HCT116 (cell line): ENCODE measurements at regions not wholly inside any gene's neighbourhood (a gene's known extent, or its start where the extent isn't known, plus 50 kb on each side); places are given as distances from the start of the nearest gene placed in this dataset.
A peak's percentile ranks its signal among the peaks of the same experiment; 100 is the strongest.

Source experiments
- ATAC-seq: fragments of 200-7000 bp; cut with Tn5 transposase; 2 replicates; pipeline ENCODE4 v1.9.1; 2020; ENCODE audit warnings: mild to moderate bottlenecking, moderate library complexity
- BruUV-seq: library from RNA; stranded (reverse); fragments of 400-500 nt; replicated peaks from 2 replicates; lab custom pipeline; 2021; lab: Mats Ljungman, UMichigan
- CTCF ChIA-PET: fragments of 300-600 bp; sonication (Branson Sonifier 250); formaldehyde crosslinking; loops from one replicate; lab custom pipeline; 2021; ENCODE audit warnings: antibody characterized with exemption; lab: Charles Lee
- POLR2A ChIA-PET: fragments of 300-600, 350-600 bp; sonication (Branson Sonifier 250); formaldehyde crosslinking; loops from one replicate; lab custom pipeline; 2021; ENCODE audit warnings: antibody characterized with exemption; lab: Charles Lee
- RAD21 ChIA-PET, 2 experiments: fragments of 300-600 bp; sonication (Branson Sonifier 250); formaldehyde crosslinking; loops; one replicate each; lab custom pipeline; 2023; ENCODE audit warnings: low total read pairs in 2 of 2; ENCODE audit not compliant: uncharacterized antibody in 2 of 2, unreplicated experiment in 2 of 2, low non-redundant PET in 1 of 2; lab: Charles Lee
- DNase-seq: peaks from one replicate; pipeline ENCODE4 v3.0.0-alpha.2; 2010; ENCODE audit warnings: low read depth, low spot score
- H2AFZ ChIP-seq: fragments of 200-600 bp; shearing (Covaris generic), sonication (generic); 2 replicates; pipeline ENCODE4 v1.6.1; 2017; ENCODE audit warnings: low read depth, mixed run types, mixed read lengths, antibody characterized with exemption, low read length; ENCODE audit not compliant: poor library complexity, severe bottlenecking
- H3K27ac ChIP-seq: 2 replicates; pipeline ENCODE4 v1.5.1; 2012; ENCODE audit warnings: low read depth, low read length
- H3K27me3 ChIP-seq: fragments of 200-600 bp; sonication (generic); 2 replicates; pipeline ENCODE4 v1.6.1; 2016; ENCODE audit warnings: mixed run types, low read length, mixed read lengths; ENCODE audit not compliant: insufficient read depth
- H3K36me3 ChIP-seq, 2 experiments: fragments of 200-500 bp in 1 of 2; fragments of 200-600 bp in 1 of 2; sonication (Bioruptor generic) in 1 of 2; sonication (generic) in 1 of 2; 2 replicates each; pipeline versions ENCODE4 v1.5.1 to v1.6.1; 2014 to 2016; ENCODE audit warnings: low read length in 2 of 2, inconsistent platforms in 1 of 2, mixed read lengths in 1 of 2, mixed run types in 1 of 2; ENCODE audit not compliant: insufficient read depth in 2 of 2, control insufficient read depth in 1 of 2
- H3K4me1 ChIP-seq, 2 experiments: fragments of 200-600 bp in 1 of 2; sonication (generic) in 1 of 2; 2 replicates each; pipeline versions ENCODE4 v1.5.1 to v1.6.1; 2012 to 2017; ENCODE audit warnings: low read length in 2 of 2, inconsistent platforms in 1 of 2, mild to moderate bottlenecking in 1 of 2, mixed read lengths in 1 of 2, mixed run types in 1 of 2, moderate library complexity in 1 of 2; ENCODE audit not compliant: insufficient read depth in 2 of 2, control insufficient read depth in 1 of 2
- H3K4me2 ChIP-seq: fragments of 200-600 bp; sonication (generic); 2 replicates; pipeline ENCODE4 v1.6.1; 2017; ENCODE audit warnings: mixed run types, low read length, mixed read lengths
- H3K4me3 ChIP-seq, 2 experiments: fragments of 200-600 bp in 1 of 2; sonication (generic) in 1 of 2; replicated peaks in 1 of 2; 2 replicates each; pipeline ENCODE4 v1.5.1; 2011 to 2016; ENCODE audit warnings: low read length in 2 of 2, control low read depth in 1 of 2, low read depth in 1 of 2, mild to moderate bottlenecking in 1 of 2, mixed read lengths in 1 of 2, mixed run types in 1 of 2
- H3K79me2 ChIP-seq: fragments of 200-600 bp; sonication (generic); 2 replicates; pipeline ENCODE4 v1.6.1; 2017; ENCODE audit warnings: mild to moderate bottlenecking, mixed run types, low read length, moderate library complexity, mixed read lengths; ENCODE audit not compliant: insufficient read depth
- H3K9ac ChIP-seq: fragments of 200-600 bp; sonication (generic); 2 replicates; pipeline ENCODE4 v1.6.1; 2016; ENCODE audit warnings: low read length, mixed read lengths
- H3K9me2 ChIP-seq: fragments of 200-600 bp; sonication (generic), shearing (Covaris generic); 2 replicates; pipeline ENCODE4 v1.6.1; 2017; ENCODE audit warnings: mixed run types, mild to moderate bottlenecking, moderate library complexity; ENCODE audit not compliant: insufficient read depth
- H3K9me3 ChIP-seq, 2 experiments: fragments of 200-500 bp in 1 of 2; fragments of 200-600 bp in 1 of 2; sonication (Bioruptor generic) in 1 of 2; sonication (generic) in 1 of 2; 2 replicates each; pipeline ENCODE4 v1.6.1; 2014 to 2017; ENCODE audit warnings: low read length in 2 of 2, mixed read lengths in 2 of 2, inconsistent platforms in 1 of 2, low read depth in 1 of 2, mild to moderate bottlenecking in 1 of 2, mixed run types in 1 of 2, moderate library complexity in 1 of 2; ENCODE audit not compliant: control insufficient read depth in 1 of 2, insufficient read depth in 1 of 2
- H4K20me1 ChIP-seq: fragments of 200-600 bp; sonication (generic), shearing (Covaris generic); 2 replicates; pipeline ENCODE4 v1.6.1; 2017; ENCODE audit warnings: mixed run types, mild to moderate bottlenecking, moderate library complexity; ENCODE audit not compliant: insufficient read depth
- ATF3 ChIP-seq: IDR thresholded peaks from 2 replicates; pipeline ENCODE4 v1.6.1; 2012
- EZH2phosphoT487 ChIP-seq: fragments of 200-600 bp; IDR thresholded peaks from 2 replicates; pipeline ENCODE4 v1.6.1; 2018; ENCODE audit warnings: antibody characterized with exemption, borderline replicate concordance
- FOSL1 ChIP-seq: IDR thresholded peaks from 2 replicates; pipeline ENCODE4 v1.6.1; 2012; ENCODE audit warnings: low read depth
- MAX ChIP-seq: IDR thresholded peaks from 2 replicates; pipeline ENCODE4 v1.6.1; 2012
- ZBTB33 ChIP-seq: IDR thresholded peaks from 2 replicates; pipeline ENCODE4 v1.6.1; 2011; ENCODE audit warnings: mild to moderate bottlenecking, low read length, moderate library complexity; ENCODE audit not compliant: insufficient replicate concordance; ENCODE audit errors: extremely low read depth
- intact Hi-C: fragments of 100-400 bp; cut with micrococcal nuclease; formaldehyde crosslinking; loops from 2 replicates; pipeline ENCODE4 v1.10.0; 2022

GRCh38 chr2:138959031-138959430, 178.8 kb upstream of the NXPH2 start (continued):
- TF ChIP-seq ZBTB33, result no peak
- no peak for TF ChIP-seq MAX
- TF ChIP-seq EZH2phosphoT487, result no peak
- TF ChIP-seq, all 23 proteins: peak for 0

- no peaks in the 10 kb centered on the region for H4K20me1 ChIP-seq
- H3K4me2 ChIP-seq, result no peak overlapping the region
- H3K79me2 ChIP-seq, result no peaks in the 10 kb centered on the region
- H3K9me3 ChIP-seq, result no peaks in the 10 kb centered on the region; a peak in 1 of 4 replicates
- no peaks in the 10 kb centered on the region for H3K36me3 ChIP-seq
- H3K27me3 ChIP-seq, result no peaks in the 10 kb centered on the region; the same call in 1 of the 2 replicates
- CTCF ChIA-PET, result no interaction called here
- H2AFZ ChIP-seq, result no peak overlapping the region
- no peak for DNase-seq
- RAD21 ChIA-PET, result no interaction called here
- POLR2A ChIA-PET, result no interaction called here
- no peak overlapping the region for H3K4me3 ChIP-seq
- no peak for ATAC-seq
- H3K4me1 ChIP-seq, result no peaks in the 10 kb centered on the region
- H3K27ac ChIP-seq, result no peak overlapping the region
- H3K9ac ChIP-seq, result no peak overlapping the region
- no TSS peak for BruUV-seq
- TF ChIP-seq FOSL1 (0 out of 2 replicates have a peak, but pooled peaks have one; percentile 12), ATF3 (no peak)
- intact Hi-C loops, result no loop called here
- no peaks in the 10 kb centered on the region for H3K9me2 ChIP-seq
Measured at GRCh38 chr2:138956116-138956515, 175.9 kb upstream of the NXPH2 start.
